Astrocyte (in vitro differentiated cells and primary cell): ENCODE measurements at regions not wholly inside any gene's neighbourhood (a gene's known extent, or its start where the extent isn't known, plus 50 kb on each side); places are given as distances from the start of the nearest gene placed in this dataset.

Experiments
- CTCF ChIP-seq: IDR thresholded peaks from 2 replicates; pipeline ENCODE4 v1.5.1; 2011; ENCODE audit warnings: low read depth, mild to moderate bottlenecking, inconsistent platforms, low read length, moderate library complexity; ENCODE audit not compliant: insufficient read depth
- EZH2 ChIP-seq: IDR thresholded peaks from 2 replicates; pipeline ENCODE4 v1.6.1; 2012; ENCODE audit warnings: mild to moderate bottlenecking, low read length, inconsistent platforms; ENCODE audit not compliant: insufficient read depth

- no peak for TF ChIP-seq EZH2
- no peak for TF ChIP-seq CTCF
These were observed 228.0 kb upstream of the TP63 start for GRCh38 chr3:189403194-189403593.
